Psoas muscle (tissue), 7 donors: ENCODE measurements at regions not wholly inside any gene's neighbourhood (a gene's known extent, or its start where the extent isn't known, plus 50 kb on each side); places are given as distances from the start of the nearest gene placed in this dataset.

Experiments
- ATAC-seq, 4 donors: fragments of 200-7000 bp; cut with Tn5 transposase; one replicate each; pipeline ENCODE4 v1.9.1; 2020; ENCODE audit warnings: moderate library complexity in 3 of 4, mild to moderate bottlenecking in 2 of 4
- DNase-seq, 2 donors: peaks; one replicate each; pipeline ENCODE4 v3.0.0-alpha.2; 2020
- H3K27ac ChIP-seq: fragments of 200-600 bp; one replicate; pipeline ENCODE4 v1.8.0; 2022
- H3K27me3 ChIP-seq, 3 donors: fragments of 200-600 bp in 1 of 3; one replicate each; pipeline versions ENCODE4 v1.6.1 to v1.8.0; 2013 to 2022; ENCODE audit warnings: low read length in 2 of 3, mild to moderate bottlenecking in 2 of 3, moderate library complexity in 1 of 3; ENCODE audit not compliant: insufficient read depth in 3 of 3
- H3K36me3 ChIP-seq, 2 donors: fragments of 200-600 bp in 1 of 2; one replicate each; pipeline versions ENCODE4 v1.6.1 to v1.8.0; 2013 to 2022; ENCODE audit warnings: low read depth in 1 of 2, mild to moderate bottlenecking in 1 of 2, moderate library complexity in 1 of 2; ENCODE audit not compliant: insufficient read depth in 1 of 2
- H3K4me1 ChIP-seq: fragments of 200-600 bp; one replicate; pipeline ENCODE4 v1.8.0; 2022
- H3K4me3 ChIP-seq: fragments of 200-600 bp; one replicate; pipeline ENCODE4 v1.8.0; 2022; ENCODE audit warnings: mild to moderate bottlenecking
- H3K9me3 ChIP-seq: fragments of 200-600 bp; one replicate; pipeline ENCODE4 v1.8.0; 2022
- CTCF ChIP-seq: fragments of 200-600 bp; IDR thresholded peaks from one replicate; pipeline ENCODE4 v1.8.0; 2022; ENCODE audit warnings: antibody characterized with exemption
- WGBS, 3 donors: extraction: QIAGEN DNeasy Blood & Tissue Kit; methylation state at CpG; one replicate each; pipeline versions ENCODE4 v1.1.6 to v1.1.7; 2013; 5-methylcytosine and 5-hydroxymethylcytosine counted together
- intact Hi-C, 2 donors: fragments of 100-400 bp; cut with DNase I; formaldehyde crosslinking; loops; one replicate each; pipeline versions ENCODE4 v1.11.0 to v1.14.2; 2022
- donor health status: healthy with polysubstance abuse.
- donor health status: DM: no; HTN: no; CAD: no; lungs with moderate emphysema.
- donor health status: Bipolar disorder and iron deficiency.
- donor health status: healthy.
- donor health status: DM: yes; HTN: yes; CAD: no.
- donor health status: DM: no; HTN: no; CAD: no.
- donor health status: DM: yes; HTN: yes; CAD: no.

- H3K27me3 ChIP-seq = no peaks in the 10 kb centered on the region
- DNase-seq (no peak), ATAC-seq (no peak)
- no peaks in the 10 kb centered on the region for H3K9me3 ChIP-seq
- no peak overlapping the region for H3K4me3 ChIP-seq
- 63 to 84% (median 73%) methylated on average over 3 of the region's 3 CpGs for WGBS, 3 donors
- H3K36me3 ChIP-seq = no peaks in the 10 kb centered on the region
- intact Hi-C loops = no loop called here
- no peaks in the 10 kb centered on the region for H3K4me1 ChIP-seq
- TF ChIP-seq CTCF = no peak
- H3K27ac ChIP-seq = no peak overlapping the region
Measured at GRCh38 chr14:85296456-85297210, 233.3 kb upstream of the FLRT2 start.

DNA sequence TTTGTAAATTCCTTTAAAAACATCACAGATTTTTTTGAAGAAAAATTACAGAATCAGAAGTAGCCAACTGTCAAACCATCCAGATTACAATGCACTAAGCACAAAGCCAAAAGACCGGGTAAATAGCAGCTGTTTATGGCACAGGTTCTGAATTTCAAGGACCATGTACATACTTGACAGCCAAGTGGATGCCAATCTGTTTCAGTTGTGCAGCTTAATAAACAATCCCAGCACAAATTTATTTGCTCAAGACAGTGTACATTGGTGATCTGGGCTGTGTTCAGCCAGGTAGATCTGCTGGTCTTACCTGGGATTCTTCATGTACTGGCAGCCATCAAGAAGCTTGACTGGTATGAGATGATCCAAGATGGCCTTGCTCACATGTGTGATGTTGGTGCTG, 229.8 kb upstream of the FLRT2 start:
- Histone ChIP-seq H3K27me3 (peaks cover 0 to 7% (median 0%) of the 10 kb centered on the region in 3 donors), H3K4me3 (no peak overlapping the region), H3K27ac (no peak overlapping the region), H3K4me1 (no peaks in the 10 kb centered on the region), H3K36me3 (no peaks in the 10 kb centered on the region), H3K9me3 (no peaks in the 10 kb centered on the region)
- WGBS, 3 donors = 27 to 46% (median 34%) methylated on average over 1 of the region's 1 CpG
- DNase-seq = no peak
- intact Hi-C loops = no loop called here
- TF ChIP-seq CTCF = no peak
- no peak for ATAC-seq

- H3K9me3 ChIP-seq = no peaks in the 10 kb centered on the region
- WGBS, 3 donors = 87 to 90% (median 88%) methylated on average over 4 of the region's 4 CpGs
- ATAC-seq (no peak), DNase-seq (no peak)
- H3K36me3 ChIP-seq = no peaks in the 10 kb centered on the region
- peaks cover 0 to 7% (median 0%) of the 10 kb centered on the region in 3 donors for H3K27me3 ChIP-seq
- intact Hi-C loops = no loop called here
- TF ChIP-seq CTCF = no peak
- H3K4me3 ChIP-seq = no peak overlapping the region
- H3K4me1 ChIP-seq = no peaks in the 10 kb centered on the region
- H3K27ac ChIP-seq = no peak overlapping the region
Measured at GRCh38 chr14:85301506-85301905, 228.4 kb upstream of the FLRT2 start.

GRCh38 chr14:85306024-85306423, 223.9 kb upstream of the FLRT2 start:
- ATAC-seq (no peak), DNase-seq (no peak)
- Histone ChIP-seq H3K27me3 (peaks cover 0 to 7% (median 0%) of the 10 kb centered on the region in 3 donors), H3K9me3 (no peaks in the 10 kb centered on the region), H3K36me3 (no peaks in the 10 kb centered on the region), H3K4me1 (no peaks in the 10 kb centered on the region), H3K27ac (no peak overlapping the region), H3K4me3 (no peak overlapping the region)
- intact Hi-C loops = no loop called here
- no peak for TF ChIP-seq CTCF
- WGBS, 3 donors = 84 to 91% (median 89%) methylated on average over 3 of the region's 3 CpGs
